Heart right ventricle (tissue), 16 donors: ENCODE measurements at regions not wholly inside any gene's neighbourhood (a gene's known extent, or its start where the extent isn't known, plus 50 kb on each side); places are given as distances from the start of the nearest gene placed in this dataset.
A peak's percentile ranks its signal among the peaks of the same experiment; 100 is the strongest.

ENCODE experiments used
- ATAC-seq, 8 donors: fragments of 200-7000 bp; cut with Tn5 transposase; one replicate each; pipeline ENCODE4 v1.9.1; 2020; ENCODE audit warnings: mild to moderate bottlenecking in 8 of 8, moderate library complexity in 8 of 8, moderate number of reproducible peaks in 1 of 8
- DNase-seq, 2 donors: peaks; one replicate each; pipeline ENCODE4 v3.0.0-alpha.2; 2020
- H3K27ac ChIP-seq, 10 donors: fragments of 200-600 bp; sonication (generic) in 2 of 10; one replicate each; pipeline versions ENCODE4 v1.5.0 to v1.8.0; 2020 to 2022; ENCODE audit warnings: mild to moderate bottlenecking in 3 of 10
- H3K27me3 ChIP-seq, 7 donors: fragments of 200-600 bp; one replicate each; pipeline ENCODE4 v1.8.0; 2021 to 2022; ENCODE audit warnings: mild to moderate bottlenecking in 2 of 7
- H3K36me3 ChIP-seq, 9 donors: fragments of 200-600 bp; sonication (generic) in 1 of 9; one replicate each; pipeline versions ENCODE4 v1.5.0 to v1.8.0; 2020 to 2022; ENCODE audit warnings: mild to moderate bottlenecking in 2 of 9
- H3K4me1 ChIP-seq, 9 donors: fragments of 200-600 bp; sonication (generic) in 1 of 9; one replicate each; pipeline versions ENCODE4 v1.5.0 to v1.8.0; 2020 to 2022; ENCODE audit warnings: mild to moderate bottlenecking in 4 of 9
- H3K4me3 ChIP-seq, 10 donors: fragments of 200-600 bp; sonication (generic) in 2 of 10; one replicate each; pipeline versions ENCODE4 v1.5.0 to v1.8.0; 2020 to 2022; ENCODE audit warnings: mild to moderate bottlenecking in 7 of 10, moderate library complexity in 2 of 10
- H3K9me3 ChIP-seq, 11 donors: fragments of 200-600 bp in 10 of 11; sonication (generic) in 2 of 11; one replicate each; pipeline versions ENCODE4 v1.5.0 to v1.8.0; 2013 to 2022; ENCODE audit warnings: mild to moderate bottlenecking in 2 of 11, control low read depth in 1 of 11, moderate library complexity in 1 of 11
- CTCF ChIP-seq, 9 donors: fragments of 200-600 bp; sonication (generic) in 2 of 9; IDR thresholded peaks; one replicate each; pipeline versions ENCODE4 v1.5.0 to v1.8.0; 2021 to 2022; ENCODE audit warnings: antibody characterized with exemption in 9 of 9, mild to moderate bottlenecking in 5 of 9, moderate library complexity in 1 of 9
- WGBS, 2 donors: extraction: QIAGEN DNeasy Blood & Tissue Kit; methylation state at CpG; one replicate each; pipeline ENCODE4 v1.1.7; 2013; ENCODE audit warnings: inconsistent platforms in 1 of 2; 5-methylcytosine and 5-hydroxymethylcytosine counted together
- intact Hi-C, 10 donors: fragments of 100-400 bp; cut with DNase I; formaldehyde crosslinking; loops; one replicate each; pipeline versions ENCODE4 v1.11.1 to v1.14.2; 2022
- donor health status: Arrhythmogenic right ventricular cardiomyopathy.
- donor health status: ischemic (EF 13 %, LVEDD 7.1; RV severe dilation, severe dysfunction).
- donor health status: healthy with polysubstance abuse.
- donor health status: DM: no; HTN: yes; CAD: no.
- donor health status: DM: no; HTN: no; CAD: no.
- donor health status: ischemic (EF 25% LVEDD 6.9; RV normal size, moderate dysfunction).
- donor health status: ischemic (EF 25% LVEDD 5.7; RV mildly dilated, moderate dysfunction).
- donor health status: healthy.
- donor health status: DM: yes; HTN: yes; CAD: no.
- donor health status: Ischemic cardiomyopathy.
- donor health status: ischemic (EF 35%, LVEDD 5.7; RV mildly dilated, moderate dysfunction).
- donor health status: nonischemic (EF 11% LVEDD 7.7; RV severe dilation, severe dysfunction).
- donor health status: DM: yes; HTN: yes; CAD: no.
- donor health status: PGD.
- donor health status: ischemic (EF 29% LVEDD 5.4; RV normal size, mild dysfunction).
- donor health status: nonischemic (EF 23%, LVEDD 6.1; RV moderate dilation, normal function).

GRCh38 chr15:62306851-62307504, 141.9 kb upstream of the C2CD4B start:
- H3K4me3 ChIP-seq = no peak overlapping the region
- H3K9me3 ChIP-seq = peaks cover 0 to 13% (median 0%) of the 10 kb centered on the region in 11 donors
- TF ChIP-seq CTCF (IDR thresholded peaks at IDR 0.05) = peak; percentile 57 to 81 (median 67)
- DNase-seq (peak; percentile 27 to 58), ATAC-seq (peak; percentile 84 to 93 (median 88))
- 9 to 13% methylated on average over 9 of the region's 9 CpGs for WGBS, 2 donors
- peak overlapping the region in 1 of 10 donors; percentile 19 for H3K27ac ChIP-seq
- peaks cover 0 to 7% (median 0%) of the 10 kb centered on the region in 7 donors for H3K27me3 ChIP-seq
- intact Hi-C loops = loop anchor here in 5 of 10 donors (5.0 to 10.0 kb wide), 4 partner anchors 232 to 435 kb away; no protein-coding TSS in a partner anchor
- peaks cover 0 to 19% (median 6%) of the 10 kb centered on the region in 9 donors for H3K4me1 ChIP-seq
- no peaks in the 10 kb centered on the region for H3K36me3 ChIP-seq

- H3K36me3 ChIP-seq = no peaks in the 10 kb centered on the region
Measured at GRCh38 chr15:62307551-62307950, 142.5 kb upstream of the C2CD4B start.

GRCh38 chr15:62316413-62317060, 151.5 kb upstream of the C2CD4B start:
- peaks cover 0 to 4% (median 0%) of the 10 kb centered on the region in 11 donors for H3K9me3 ChIP-seq
- H3K27ac ChIP-seq = no peak overlapping the region
- H3K36me3 ChIP-seq = no peaks in the 10 kb centered on the region
- intact Hi-C loops = loop anchor here in 1 of 10 donors (5.0 to 10.0 kb wide), 2 partner anchors 58 to 361 kb away; no protein-coding TSS in a partner anchor
- ATAC-seq (no peak), DNase-seq (no peak)
- 81 to 85% methylated on average over 2 of the region's 2 CpGs for WGBS, 2 donors
- peaks cover 0 to 5% (median 0%) of the 10 kb centered on the region in 7 donors for H3K27me3 ChIP-seq
- H3K4me1 ChIP-seq = no peaks in the 10 kb centered on the region
- TF ChIP-seq CTCF (IDR thresholded peaks at IDR 0.05) = no peak
- no peak overlapping the region for H3K4me3 ChIP-seq

More at GRCh38 chr15:62307551-62307950, 142.5 kb upstream of the C2CD4B start:
- intact Hi-C loops = loop anchor here in 5 of 10 donors (5.0 to 10.0 kb wide), 4 partner anchors 233 to 435 kb away; no protein-coding TSS in a partner anchor
- no peak for TF ChIP-seq CTCF (IDR thresholded peaks at IDR 0.05)
- Histone ChIP-seq H3K4me3 (no peak overlapping the region), H3K9me3 (peaks cover 0 to 13% (median 0%) of the 10 kb centered on the region in 11 donors), H3K27ac (no peak overlapping the region), H3K27me3 (peaks cover 0 to 7% (median 0%) of the 10 kb centered on the region in 7 donors), H3K4me1 (peaks cover 0 to 13% (median 3%) of the 10 kb centered on the region in 9 donors)
- ATAC-seq (no peak), DNase-seq (no peak)
- 90 to 94% methylated on average over 2 of the region's 2 CpGs for WGBS, 2 donors

- WGBS, 2 donors = 37 to 49% methylated on average over 2 of the region's 2 CpGs
- Histone ChIP-seq H3K36me3 (no peaks in the 10 kb centered on the region), H3K4me3 (no peak overlapping the region), H3K4me1 (no peaks in the 10 kb centered on the region), H3K9me3 (no peaks in the 10 kb centered on the region), H3K27ac (no peak overlapping the region), H3K27me3 (peaks cover 0 to 26% (median 8%) of the 10 kb centered on the region in 7 donors)
- TF ChIP-seq CTCF (IDR thresholded peaks at IDR 0.05) = no peak
- ATAC-seq = no peak
- DNase-seq = no peak
- intact Hi-C loops = no loop called here
Measured at GRCh38 chr15:62320259-62320658, 155.2 kb upstream of the C2CD4B start.
